HG03280 (cell line): ENCODE measurements at regions not wholly inside any gene's neighbourhood (a gene's known extent, or its start where the extent isn't known, plus 50 kb on each side); places are given as distances from the start of the nearest gene placed in this dataset.
A peak's percentile ranks its signal among the peaks of the same experiment; 100 is the strongest.

Experiments used
- ATAC-seq: cut with Tn5 transposase; IDR thresholded peaks from one replicate; pipeline ENCODE4 v1.9.1; 2021; ENCODE audit warnings: mild to moderate bottlenecking, moderate library complexity; ENCODE audit not compliant: unreplicated experiment

DNA sequence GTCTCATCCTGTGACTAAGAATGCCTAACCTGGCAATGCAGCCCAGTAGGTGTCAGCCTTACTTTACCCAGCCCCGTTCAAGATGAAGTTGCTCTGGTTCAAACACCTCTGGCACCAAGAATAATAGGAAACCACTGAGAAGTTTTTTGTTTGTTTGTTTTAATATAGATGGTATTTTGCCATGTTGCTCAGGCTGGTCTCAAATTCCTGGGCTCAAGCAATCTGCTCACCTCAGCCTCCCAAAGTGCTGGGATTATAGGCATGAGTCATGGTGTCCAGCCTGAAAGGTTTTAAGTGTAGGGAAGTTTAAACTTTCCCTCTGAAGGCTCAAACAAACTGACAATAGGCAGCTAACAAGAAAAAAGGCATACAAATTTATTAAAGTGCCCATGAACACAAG is 51.2 kb upstream of the ABCC4 start:
- no peak for ATAC-seq

DNA sequence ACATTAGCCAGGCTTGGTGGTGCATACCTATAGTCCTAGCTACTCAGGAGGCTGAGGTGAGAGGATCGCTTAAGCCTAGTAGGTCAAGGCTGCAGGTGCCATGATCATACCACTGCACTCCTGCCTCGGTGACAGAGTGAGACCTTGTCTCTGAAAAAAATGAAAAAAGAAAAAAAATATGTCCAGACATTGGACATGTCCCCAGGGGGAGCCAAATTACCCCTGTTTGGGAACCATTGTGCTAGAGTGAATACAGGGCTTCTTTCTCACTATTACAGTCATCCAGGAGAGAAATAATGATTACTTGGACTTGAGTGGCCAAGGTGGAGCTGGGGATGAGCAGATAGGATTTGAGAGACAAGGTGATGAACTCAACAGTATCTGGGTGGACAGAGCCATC is 52.9 kb upstream of the ABCC4 start:
- ATAC-seq: no peak

DNA sequence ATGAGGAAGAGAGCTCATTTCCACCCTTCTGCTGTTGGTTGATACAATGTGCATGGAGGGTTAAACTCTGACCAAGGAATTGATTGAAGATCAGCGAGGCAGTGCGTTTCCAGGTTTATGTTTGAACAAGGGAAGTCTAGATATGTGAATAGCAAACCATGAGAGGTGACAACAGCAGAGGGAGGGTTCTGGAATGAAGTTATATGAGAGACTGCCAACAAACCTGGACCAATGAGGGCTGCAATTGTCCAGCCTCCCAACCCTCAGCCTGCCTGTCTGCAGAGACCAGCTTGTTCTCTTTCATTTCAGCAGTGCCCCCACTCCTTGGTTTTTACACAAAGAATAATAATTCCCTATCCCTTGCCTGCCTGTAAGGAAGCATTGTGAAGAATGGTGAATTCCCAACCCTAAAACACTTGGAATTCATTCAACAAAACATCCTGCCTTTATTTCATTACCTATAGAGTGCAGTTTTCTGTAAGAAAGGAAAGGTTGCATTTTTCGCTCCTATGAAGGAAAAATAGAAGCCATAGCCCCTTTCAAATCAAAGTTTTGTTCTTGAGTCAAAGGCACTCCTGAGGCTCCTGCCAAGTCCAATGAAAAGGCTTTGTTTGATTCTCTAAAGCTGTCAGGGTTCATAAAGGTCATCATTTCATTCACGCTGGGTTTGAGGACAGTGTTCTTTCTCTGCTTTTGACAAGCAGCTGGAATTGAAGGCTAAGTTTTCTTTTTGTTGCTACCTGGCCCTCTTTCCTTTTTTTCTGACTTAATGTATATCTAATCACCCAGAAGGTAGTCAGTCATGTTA is 53.6 kb upstream of the ABCC4 start:
- no peak for ATAC-seq

DNA sequence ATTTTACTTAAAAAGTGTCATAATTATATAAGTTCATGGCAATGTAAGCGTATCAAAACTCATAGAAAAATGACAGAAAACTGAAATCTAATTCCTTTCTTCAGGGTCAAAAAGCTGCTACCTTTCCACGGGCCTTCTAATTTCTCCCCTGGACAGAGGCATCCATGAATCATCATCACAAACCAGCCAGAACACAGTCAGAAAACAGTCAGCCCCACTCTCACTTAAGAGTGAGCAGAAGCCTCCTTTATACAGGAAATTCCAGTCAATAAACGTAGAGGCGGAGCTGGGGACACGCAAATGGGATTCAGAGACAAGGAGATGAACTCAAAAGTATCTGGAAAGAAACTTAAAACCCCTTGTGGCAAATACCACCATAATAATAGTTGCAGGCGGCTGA is 54.2 kb upstream of the ABCC4 start:
- no peak for ATAC-seq

DNA sequence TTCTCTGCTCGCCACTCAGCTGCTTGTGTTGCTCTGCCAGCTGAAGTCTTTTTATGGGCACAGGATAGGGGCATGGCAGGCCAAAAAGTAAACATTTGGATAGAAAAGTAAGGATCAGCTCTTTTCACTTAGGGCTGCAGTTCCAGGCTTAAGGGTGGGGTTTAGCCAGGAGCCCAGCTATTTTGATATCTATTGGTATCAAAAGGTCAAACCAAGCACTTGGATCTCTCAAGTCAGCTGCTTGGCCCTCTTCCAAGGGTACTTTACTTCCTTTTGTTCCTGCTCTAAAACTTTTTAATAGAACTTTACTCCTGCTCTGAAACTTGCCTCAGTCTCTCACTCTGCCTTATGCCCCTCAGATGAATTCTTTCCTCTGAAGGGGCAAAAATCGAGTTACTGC is 55.7 kb upstream of the ABCC4 start:
- ATAC-seq: no peak

DNA sequence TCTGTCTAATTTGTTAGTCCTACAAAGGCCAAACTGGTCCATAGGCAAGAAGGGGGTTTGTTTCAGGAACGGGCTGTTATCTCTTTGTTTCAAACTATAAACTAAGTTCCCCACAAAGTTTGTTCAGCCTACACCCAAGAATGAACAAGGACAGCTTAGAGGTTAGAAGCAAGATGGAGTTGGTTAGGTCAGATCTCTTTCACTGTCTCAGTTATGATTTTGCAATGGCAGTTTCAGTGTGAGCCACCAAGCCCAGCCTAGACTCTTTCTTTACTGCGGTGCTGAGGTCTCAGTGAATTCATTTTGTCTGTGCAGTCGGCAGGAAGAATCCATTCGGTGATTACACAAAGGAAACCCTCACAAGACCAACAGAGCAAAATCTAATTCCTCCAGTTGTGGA is 56.6 kb upstream of the ABCC4 start:
- ATAC-seq: no peak

DNA sequence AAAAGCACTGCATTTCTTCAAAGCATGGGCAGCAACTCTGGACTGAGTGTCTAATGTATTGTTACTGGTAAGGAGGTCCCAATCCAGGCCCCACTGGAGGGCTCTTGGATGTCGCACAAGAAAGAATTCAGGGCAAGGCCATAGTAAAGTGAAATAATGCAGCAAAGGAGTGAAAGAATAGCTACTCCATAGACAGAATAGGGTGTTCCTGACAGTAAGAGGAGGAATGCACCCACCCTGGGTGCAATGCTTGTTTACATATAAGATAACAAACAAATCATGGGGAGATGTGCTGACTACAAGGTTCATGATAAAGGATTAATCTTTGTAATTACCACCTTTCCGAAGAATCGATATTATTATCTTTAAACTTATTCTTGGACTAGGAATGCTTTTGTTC is 58.8 kb upstream of the ABCC4 start:
- ATAC-seq: no peak

DNA sequence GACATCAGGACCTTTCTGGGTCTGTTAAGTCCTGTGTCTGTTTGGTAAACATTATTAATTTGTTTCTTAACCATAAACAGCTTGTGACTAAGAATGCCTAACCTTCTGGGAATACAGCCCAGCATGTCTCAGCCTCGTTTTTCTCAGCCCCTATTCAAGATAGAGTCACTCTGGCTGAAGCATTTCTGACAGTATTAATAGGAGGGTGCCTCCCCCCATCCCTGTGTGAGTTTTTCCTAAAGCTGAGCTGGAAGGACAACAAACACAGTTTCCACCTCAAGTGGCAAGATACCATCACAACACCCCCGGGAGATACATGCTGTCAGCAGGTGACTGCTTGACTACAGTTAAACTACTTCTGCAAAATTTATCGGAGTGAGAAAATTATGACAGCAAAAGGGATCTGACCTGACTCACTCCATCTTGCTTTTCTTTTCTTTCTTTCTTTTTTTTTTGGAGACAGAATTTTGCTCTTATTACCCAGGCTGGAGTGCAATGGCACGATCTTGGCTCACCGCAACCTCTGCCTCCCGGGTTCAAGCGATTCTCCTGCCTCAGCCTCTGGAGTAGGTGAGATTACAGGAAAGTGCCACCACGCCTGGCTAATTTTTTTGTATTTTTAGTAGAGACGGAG is 59.3 kb upstream of the ABCC4 start:
- ATAC-seq: no peak

DNA sequence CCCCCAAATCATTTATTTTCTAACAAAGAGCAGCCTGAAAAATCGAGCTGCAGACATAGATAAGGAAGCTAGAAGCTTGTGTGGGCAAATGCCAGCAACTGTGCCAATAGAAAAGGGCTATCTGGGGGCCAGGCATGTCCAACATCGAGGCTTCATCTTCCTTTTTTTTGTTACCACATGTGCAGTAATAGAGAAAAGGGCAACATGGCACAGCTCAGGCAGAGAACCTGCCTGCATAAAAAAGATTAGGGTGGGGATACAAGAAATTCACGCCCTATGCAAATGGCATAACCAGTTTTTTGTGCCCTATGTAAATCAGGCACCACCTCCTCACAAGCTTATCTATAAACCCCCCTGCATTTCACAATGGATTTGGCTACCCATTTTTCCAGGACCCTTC is 60.4 kb upstream of the ABCC4 start:
- no peak for ATAC-seq

DNA sequence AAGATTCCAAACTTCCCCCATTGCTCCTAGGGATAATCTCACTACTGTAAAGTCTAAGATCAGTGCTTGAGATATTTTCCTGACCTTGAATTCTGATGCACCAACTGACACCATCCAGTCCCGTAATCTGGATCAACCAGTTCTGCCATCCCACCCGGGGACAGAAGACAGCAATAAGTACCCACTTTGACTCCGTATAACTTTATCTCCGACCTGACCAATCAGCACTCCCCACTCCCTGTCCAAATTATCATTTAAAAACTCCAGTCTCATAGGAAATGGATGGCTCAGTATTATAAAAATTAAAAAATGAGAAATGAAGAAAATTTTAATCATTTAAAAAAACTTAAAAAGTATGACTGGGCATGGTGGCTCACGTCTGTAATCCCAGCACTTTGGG is 61.4 kb upstream of the ABCC4 start:
- no peak for ATAC-seq

DNA sequence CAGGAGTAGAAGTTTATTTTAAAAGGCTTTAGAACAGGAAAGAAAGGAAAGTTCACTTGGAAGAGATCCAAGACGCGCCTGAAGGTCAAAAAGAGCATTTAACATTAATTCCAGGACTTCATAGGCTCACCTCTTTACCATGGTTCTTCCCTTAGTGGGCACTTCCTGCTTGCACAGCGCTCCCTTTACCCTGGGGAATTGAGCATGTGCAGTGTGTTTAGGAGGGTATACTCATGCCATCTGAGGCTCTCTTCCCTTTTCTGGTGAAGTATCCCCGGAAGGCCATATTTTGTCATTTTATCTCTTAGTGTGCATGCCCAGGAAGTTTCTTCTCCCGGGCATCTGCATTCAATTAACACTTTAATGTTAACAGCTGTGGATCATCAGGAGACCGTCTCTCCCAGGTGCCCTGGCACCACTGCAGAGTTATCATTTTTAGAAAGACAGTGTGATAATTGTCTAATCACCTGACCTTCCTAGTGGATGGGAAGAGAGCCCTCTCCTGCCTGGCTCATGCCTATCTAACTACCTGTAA is 66.1 kb upstream of the ABCC4 start:
- ATAC-seq: no peak

DNA sequence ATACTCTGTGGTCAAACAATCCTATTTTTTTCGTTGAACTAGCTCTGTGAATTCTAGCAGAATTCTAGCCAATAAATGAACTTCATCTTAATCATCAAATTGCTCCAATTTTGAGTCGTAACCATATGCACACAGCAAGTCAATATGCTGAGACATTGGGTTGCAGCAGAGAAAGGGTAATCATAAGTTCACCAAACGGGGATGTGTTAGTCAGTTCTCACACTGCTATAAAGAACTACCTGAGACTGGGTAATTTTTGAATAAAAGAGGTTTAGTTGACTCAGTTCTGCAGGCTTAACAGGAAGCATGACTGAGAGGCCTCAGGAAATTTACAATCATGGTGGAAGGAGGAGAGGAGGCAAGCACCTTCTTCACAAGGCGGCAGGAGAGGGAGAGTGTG is 67.7 kb upstream of the ABCC4 start:
- ATAC-seq: no peak

DNA sequence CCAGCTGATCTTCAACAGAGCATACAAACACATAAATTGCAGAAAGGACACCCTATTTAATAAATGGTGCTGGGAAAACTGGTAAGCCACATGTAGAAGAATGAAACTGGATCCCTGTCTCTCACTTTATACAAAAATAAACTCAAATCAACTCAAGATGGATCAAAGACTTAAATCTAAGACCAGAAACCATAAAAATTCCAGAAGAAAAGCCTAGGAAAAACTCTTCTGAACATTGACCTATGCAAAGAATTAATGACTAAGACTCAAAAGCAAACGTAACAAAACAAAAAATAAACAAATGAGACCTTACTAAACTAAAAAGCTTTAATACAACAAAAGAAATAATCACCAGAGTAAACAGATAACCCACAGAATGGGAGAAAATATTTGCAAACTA is 74.5 kb upstream of the ABCC4 start:
- no peak for ATAC-seq

DNA sequence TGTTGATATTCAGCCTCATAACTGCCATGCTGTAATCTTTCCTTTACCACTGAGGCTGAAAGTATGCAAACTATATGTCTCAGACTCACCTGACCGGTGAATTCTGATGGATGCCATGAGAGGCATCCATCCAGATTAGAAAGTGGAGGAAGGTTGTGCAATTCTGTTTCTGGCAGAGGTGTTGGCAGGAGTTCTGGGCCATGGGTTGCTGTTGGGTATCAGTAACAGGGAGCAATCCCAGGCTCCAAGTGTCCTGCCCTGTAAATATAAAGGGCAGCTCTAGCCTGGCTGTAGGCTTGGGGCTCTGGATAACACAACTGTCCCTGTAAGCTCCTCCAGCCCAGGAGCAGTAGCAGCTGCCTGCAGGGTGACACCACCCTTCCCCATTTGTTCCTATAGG is 77.4 kb upstream of the ABCC4 start:
- ATAC-seq: no peak

DNA sequence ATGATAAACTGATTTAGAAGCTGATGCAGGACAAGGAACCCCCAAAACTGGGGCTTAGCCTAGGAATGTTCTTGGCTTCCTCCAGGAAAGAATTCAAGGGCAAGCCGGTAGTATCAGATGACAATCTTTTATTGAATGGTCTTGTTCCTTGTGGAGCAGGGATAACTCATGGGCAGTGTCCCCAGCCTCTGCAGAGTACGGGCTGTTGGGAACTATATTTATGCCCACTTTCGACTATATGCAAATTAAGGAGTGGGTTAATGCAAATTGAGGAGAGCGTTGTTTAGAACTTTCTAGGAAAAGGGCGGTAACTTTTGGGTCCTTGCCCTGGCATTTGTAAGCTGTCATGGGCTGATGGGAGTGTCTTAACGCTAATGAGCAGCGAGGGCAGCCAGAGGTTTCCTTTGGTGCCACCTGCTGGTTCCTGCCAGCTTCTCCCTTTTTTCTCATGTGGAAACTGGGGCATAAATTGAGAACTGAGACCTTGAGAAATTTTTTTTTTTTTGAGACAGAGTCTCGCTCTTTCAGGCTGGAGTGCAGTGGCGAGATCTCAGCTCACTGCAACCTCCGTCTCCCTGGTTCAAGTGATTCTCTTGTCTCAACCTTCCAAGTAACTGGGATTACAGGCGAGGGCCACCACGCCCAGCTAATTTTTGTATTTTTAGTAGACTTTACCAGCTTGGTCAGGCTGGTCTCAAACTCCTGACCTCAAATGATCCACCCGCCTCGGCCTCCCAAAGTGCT is 79.4 kb upstream of the ABCC4 start:
- ATAC-seq: peak; percentile 90

DNA sequence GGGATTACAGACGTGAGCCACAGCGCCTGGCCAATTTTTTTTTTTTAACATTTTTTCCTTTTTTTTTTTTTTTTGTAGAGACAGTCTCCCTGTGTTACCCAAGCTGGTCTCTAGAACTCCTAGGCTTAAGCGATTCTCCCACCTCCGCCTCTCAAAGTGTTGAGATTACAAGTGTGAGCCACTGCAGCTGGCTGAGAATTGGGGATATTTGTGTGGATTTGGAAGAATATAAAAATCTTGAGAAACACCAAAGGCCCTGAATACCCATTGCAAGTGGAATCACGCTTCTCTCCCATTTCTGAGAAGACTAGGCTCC is 79.9 kb upstream of the ABCC4 start:
- no peak for ATAC-seq

DNA sequence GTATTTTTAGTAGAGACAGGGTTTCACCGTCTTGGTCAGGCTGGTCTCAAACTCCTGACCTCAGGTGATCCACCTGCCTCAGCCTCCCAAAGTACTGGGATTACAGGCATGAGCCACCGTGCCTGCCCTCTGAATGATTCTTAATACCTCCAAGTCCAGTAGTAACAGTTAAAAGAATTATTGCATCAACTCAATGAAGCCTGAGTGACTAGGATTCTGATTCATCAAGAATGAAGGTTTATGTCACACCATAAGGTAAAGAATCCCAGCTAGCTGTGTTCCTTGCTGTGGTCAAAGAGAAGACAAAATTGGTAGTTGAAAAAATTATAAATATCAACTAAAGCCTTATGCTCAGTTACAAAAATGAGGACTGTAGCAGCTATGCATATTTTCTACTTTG is 81.2 kb upstream of the ABCC4 start:
- no peak for ATAC-seq

DNA sequence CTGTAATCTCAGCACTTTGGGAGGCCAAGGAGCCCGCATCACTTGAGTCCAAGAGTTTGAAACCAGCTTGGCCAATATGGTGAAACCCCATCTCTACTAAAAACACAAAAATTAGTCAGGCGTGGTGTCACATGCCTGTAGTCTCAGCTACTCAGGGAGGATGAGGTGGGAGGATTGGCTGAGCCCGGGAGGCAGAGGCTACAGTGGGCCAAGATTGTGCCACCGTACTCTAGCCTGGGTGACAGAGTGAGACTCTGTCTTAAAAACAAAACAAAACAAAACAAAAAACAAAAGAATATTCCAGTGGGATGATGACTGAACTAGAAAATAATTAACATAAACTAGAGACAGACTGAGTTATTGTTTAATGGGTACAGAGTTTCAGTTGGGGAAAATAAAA is 81.7 kb upstream of the ABCC4 start:
- no peak for ATAC-seq

DNA sequence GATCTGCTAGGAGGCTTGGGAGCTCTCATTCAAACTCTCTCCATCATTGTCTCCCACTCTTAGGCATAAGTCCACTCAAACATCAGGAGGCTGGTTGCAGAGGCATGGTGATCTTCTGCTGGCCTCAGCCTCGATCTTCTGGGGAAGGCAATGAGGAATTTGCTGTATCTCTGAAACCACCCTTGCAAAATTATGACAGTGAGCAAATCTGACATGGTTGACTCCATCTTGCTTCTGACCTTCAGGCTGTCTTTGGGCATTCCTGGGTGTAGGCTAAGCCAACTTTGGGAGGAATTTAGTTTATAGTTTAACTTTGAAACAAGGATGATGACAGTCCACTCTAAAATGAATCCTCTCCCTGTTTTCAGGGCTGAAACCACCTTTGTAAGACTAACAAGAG is 84.1 kb upstream of the ABCC4 start:
- no peak for ATAC-seq

DNA sequence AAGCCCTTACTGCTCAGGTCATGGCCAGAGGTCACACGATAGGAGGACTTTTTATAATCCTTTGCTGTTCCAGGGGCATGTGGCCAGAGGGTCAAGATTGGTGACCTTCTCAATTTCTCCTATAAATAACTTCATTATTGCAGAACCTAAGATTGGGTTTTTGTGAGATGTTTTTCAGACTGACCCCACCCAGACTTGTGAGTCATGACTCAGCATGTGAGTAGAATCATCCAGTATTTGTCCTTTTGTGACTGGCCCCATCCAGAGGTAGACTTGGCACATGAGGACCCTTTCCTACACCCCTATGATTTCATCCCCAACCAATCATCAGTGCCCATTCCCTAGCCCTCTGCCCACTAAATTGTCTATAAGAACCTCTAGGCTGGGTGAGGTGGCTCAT is 84.5 kb upstream of the ABCC4 start:
- ATAC-seq: no peak

DNA sequence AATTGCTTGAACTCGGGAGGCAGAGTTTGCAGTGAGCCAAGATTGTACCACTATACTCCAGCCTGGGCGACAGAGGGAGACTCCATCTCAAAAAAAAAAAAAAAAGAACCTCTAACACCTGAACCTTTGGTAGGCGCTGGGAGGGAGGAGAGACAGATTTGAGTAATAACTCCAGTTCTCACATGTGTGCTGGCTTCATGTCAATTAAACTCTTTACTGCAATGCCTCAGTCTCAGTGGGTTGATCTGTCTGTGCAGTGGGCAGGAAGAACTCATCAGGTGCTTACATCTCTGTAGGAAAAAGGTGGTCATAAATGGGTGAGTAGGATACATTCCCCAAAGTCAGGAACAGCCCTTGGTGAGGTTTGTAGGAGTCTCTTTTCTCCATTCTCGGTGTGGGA is 85.1 kb upstream of the ABCC4 start:
- ATAC-seq: no peak

DNA sequence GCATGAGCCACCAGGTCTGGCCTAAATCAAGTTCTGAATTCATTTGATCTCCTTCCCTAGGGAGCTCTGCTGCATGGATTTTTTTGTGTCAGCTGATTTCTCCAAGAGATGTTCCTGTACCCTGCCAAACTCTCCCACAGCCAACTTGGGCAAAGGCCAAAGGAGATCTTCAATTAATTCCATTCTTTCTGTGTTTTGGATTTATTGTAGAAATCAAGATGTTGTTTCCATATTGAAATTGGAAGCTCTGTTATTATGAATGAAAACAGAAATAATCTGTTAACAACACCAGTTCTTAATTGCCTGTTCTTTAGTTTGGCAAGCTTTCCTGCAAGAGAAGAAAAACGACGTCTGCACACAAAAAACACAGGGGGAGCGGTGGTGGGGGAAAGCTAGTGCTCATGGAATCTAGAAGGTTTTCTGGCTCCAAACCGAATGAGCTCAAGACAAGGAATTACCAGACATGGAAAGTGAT is 86.5 kb upstream of the ABCC4 start:
- ATAC-seq: no peak
